Esophagus squamous epithelium (tissue), 4 donors: ENCODE measurements at regions not wholly inside any gene's neighbourhood (a gene's known extent, or its start where the extent isn't known, plus 50 kb on each side); places are given as distances from the start of the nearest gene placed in this dataset.

Experiments used
- POLR2A ChIP-seq, 4 donors: fragments of 450-650 bp; IDR thresholded peaks; one replicate each; pipeline ENCODE4 v1.6.1; 2017; ENCODE audit warnings: antibody characterized with exemption in 4 of 4, mild to moderate bottlenecking in 4 of 4, moderate library complexity in 3 of 4
- TF ChIP-seq, protein P1 (sequence below), 6 experiments: fragments of 450-650 bp in 4 of 6; fragments of 200-600 bp in 2 of 6; sonication (generic) in 2 of 6; IDR thresholded peaks; one replicate each; pipeline ENCODE4 v1.5.1; 2016 to 2019; ENCODE audit warnings: antibody characterized with exemption in 6 of 6, mild to moderate bottlenecking in 4 of 6, moderate library complexity in 4 of 6

DNA sequence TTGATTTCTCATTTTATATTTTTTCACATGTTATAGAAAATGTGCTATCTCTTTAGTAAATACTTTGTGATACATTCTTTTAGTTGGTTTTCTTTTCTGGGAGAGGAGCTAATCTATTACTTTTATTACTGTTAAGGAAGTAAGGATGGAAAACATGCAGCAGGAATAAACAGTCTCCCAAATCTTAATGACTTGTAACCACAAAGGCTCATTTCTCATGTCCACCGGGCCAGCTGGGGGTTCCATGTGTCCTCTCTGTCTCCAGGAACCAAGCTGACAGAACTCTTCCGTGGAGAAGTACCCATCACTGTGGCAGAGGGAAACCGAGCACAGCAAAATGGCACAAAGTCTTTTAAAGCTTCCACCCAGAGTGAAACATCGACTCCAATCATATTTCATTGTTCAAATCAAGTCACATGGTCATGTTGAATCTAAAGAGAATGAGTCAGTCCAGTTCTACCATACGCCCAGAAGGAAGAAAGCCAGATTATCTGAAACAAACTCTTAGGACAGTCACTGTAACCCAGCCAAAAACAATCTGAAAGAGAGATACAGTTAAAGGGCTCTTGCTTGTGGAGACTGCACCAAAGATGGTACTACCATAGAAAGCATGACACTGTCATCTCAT is 97.1 kb upstream of the CDH6 start:
- TF ChIP-seq, protein P1, sequence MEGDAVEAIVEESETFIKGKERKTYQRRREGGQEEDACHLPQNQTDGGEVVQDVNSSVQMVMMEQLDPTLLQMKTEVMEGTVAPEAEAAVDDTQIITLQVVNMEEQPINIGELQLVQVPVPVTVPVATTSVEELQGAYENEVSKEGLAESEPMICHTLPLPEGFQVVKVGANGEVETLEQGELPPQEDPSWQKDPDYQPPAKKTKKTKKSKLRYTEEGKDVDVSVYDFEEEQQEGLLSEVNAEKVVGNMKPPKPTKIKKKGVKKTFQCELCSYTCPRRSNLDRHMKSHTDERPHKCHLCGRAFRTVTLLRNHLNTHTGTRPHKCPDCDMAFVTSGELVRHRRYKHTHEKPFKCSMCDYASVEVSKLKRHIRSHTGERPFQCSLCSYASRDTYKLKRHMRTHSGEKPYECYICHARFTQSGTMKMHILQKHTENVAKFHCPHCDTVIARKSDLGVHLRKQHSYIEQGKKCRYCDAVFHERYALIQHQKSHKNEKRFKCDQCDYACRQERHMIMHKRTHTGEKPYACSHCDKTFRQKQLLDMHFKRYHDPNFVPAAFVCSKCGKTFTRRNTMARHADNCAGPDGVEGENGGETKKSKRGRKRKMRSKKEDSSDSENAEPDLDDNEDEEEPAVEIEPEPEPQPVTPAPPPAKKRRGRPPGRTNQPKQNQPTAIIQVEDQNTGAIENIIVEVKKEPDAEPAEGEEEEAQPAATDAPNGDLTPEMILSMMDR (IDR thresholded peaks at IDR 0.05), result no peak
- TF ChIP-seq POLR2A (IDR thresholded peaks at IDR 0.05), result no peak
